ENCODE measurements at regions not wholly inside any gene's neighbourhood (a gene's known extent, or its start where the extent isn't known, plus 50 kb on each side); places are given as distances from the start of the nearest gene placed in this dataset.
A peak's percentile ranks its signal among the peaks of the same experiment; 100 is the strongest.

DNA sequence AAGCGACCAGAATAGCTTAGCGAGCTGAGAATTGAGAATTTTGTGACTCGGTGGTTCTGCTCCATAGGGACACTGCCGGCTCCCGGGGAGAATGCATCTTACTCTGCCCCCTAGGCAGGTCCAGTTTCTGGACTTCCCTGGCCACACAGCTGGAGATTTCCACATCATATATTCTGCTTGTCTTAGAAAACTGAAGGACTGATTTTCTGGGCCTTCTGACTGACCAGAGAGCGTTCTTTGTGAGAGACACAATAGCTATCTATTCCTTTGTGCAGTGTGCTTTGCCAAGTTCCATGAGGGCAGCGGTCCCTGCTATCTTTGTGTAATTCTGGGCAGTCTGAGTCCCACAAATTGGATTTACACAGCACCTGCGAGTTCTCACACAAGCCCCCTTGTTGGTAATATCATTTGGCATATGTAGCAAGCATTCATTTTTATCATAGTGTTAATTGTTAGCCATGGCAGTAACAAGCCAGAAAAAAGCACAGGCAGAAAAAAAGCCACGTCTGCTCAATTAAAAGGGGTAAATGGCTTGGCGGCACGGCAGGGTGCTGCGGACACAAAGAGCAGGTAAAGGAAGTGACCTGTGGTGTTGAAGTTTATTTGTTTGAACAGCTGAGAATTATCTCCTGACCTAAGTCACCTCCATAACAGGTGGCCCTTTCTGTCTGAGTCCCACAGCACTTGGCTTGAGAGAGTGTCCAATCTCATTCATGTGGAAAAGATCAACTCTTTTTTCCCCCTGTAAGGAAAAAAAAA is 688.7 kb downstream of the TUSC7 start (continued):
- TF ChIP-seq, protein P1, sequence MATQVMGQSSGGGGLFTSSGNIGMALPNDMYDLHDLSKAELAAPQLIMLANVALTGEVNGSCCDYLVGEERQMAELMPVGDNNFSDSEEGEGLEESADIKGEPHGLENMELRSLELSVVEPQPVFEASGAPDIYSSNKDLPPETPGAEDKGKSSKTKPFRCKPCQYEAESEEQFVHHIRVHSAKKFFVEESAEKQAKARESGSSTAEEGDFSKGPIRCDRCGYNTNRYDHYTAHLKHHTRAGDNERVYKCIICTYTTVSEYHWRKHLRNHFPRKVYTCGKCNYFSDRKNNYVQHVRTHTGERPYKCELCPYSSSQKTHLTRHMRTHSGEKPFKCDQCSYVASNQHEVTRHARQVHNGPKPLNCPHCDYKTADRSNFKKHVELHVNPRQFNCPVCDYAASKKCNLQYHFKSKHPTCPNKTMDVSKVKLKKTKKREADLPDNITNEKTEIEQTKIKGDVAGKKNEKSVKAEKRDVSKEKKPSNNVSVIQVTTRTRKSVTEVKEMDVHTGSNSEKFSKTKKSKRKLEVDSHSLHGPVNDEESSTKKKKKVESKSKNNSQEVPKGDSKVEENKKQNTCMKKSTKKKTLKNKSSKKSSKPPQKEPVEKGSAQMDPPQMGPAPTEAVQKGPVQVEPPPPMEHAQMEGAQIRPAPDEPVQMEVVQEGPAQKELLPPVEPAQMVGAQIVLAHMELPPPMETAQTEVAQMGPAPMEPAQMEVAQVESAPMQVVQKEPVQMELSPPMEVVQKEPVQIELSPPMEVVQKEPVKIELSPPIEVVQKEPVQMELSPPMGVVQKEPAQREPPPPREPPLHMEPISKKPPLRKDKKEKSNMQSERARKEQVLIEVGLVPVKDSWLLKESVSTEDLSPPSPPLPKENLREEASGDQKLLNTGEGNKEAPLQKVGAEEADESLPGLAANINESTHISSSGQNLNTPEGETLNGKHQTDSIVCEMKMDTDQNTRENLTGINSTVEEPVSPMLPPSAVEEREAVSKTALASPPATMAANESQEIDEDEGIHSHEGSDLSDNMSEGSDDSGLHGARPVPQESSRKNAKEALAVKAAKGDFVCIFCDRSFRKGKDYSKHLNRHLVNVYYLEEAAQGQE (IDR thresholded peaks at IDR 0.05; ENCODE audit: unreplicated experiment) = no peak
- TF ChIP-seq EZH2phosphoT487 (IDR thresholded peaks at IDR 0.05; ENCODE audit: unreplicated experiment) = no peak
- no peak for TF ChIP-seq POLR2AphosphoS5 (IDR thresholded peaks at IDR 0.05; ENCODE audit: low read depth)
- TF ChIP-seq ZNF114 (CRISPR knock-in tag; IDR thresholded peaks at IDR 0.05) = no peak

DNA sequence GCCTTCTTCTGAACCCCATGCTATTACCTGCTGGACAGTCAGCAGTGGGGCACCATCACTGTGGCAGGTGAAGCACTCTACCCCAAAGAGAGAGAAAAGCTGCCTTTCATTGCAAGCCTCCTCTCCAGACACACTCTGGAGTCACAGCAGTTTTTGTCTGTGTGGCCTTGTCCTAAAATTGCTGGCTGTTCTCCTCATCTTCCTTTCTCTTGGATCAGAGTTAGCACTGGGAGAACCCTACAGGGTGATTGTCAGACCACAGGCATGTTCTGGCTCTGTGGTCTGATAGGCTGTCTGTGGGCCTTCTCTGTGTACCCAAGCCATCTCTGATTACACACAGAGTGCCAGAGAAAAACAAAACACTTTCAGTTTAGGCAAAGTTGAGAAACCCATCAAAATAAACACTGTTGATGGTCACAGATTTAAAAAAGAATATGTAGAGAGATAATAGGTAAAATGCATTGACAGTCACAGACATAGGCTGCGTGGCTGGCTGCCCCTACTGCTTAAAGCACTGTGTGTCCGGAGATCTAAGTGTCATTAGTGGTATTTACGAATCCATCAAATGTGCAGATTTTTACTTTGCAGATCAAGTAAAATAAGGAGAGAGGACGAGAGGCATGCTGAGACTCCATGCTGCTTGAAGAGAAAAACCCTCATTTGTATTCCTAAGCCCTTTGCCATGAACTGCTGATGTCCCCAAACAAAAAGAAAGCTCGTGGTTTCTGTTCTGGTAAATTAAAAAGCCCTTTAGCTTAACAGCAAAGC is 689.9 kb downstream of the TUSC7 start:
- H3K4me1 ChIP-seq (ENCODE audit: insufficient read depth) = peaks cover 48% of the 10 kb centered on the region
- DNase-seq (ENCODE audit: low spot score) (peak; percentile 65), ATAC-seq (peak; percentile 73)
- no peaks in the 10 kb centered on the region for H3K36me3 ChIP-seq (ENCODE audit: insufficient read depth)
- Mint-ChIP-seq H3K27ac (peak overlapping the region; percentile 64; the same call in 1 of the 2 replicates), H3K9me3 (no peaks in the 10 kb centered on the region), H3K4me3 (peak overlapping the region; percentile 51), H3K4me1 (peaks cover 60% of the 10 kb centered on the region), H3K36me3 (ENCODE audit: low read depth) (no peaks in the 10 kb centered on the region), H3K27me3 (ENCODE audit: insufficient read depth, low read depth, poor library complexity) (peaks cover 54% of the 10 kb centered on the region)
- no peaks in the 10 kb centered on the region for H3F3A ChIP-seq (replicated peaks; ENCODE audit: low read depth)
- peak overlapping the region; percentile 69 for H3K4me2 ChIP-seq
- H3K9me2 ChIP-seq (ENCODE audit: insufficient read depth) = no peaks in the 10 kb centered on the region
- H3K79me2 ChIP-seq (replicated peaks; ENCODE audit: insufficient read depth) = no peaks in the 10 kb centered on the region
- H4K20me1 ChIP-seq (replicated peaks; ENCODE audit: insufficient read depth) = no peaks in the 10 kb centered on the region
- peak overlapping the region; percentile 8; the same call in 1 of the 2 replicates for H3K27ac ChIP-seq (ENCODE audit: low read depth)
- H3K27me3 ChIP-seq (ENCODE audit: insufficient read depth) = peaks cover 70% of the 10 kb centered on the region
- H2AFZ ChIP-seq = no peak overlapping the region
- peak overlapping the region; percentile 34 for H3K4me3 ChIP-seq
- TF ChIP-seq, protein P2, sequence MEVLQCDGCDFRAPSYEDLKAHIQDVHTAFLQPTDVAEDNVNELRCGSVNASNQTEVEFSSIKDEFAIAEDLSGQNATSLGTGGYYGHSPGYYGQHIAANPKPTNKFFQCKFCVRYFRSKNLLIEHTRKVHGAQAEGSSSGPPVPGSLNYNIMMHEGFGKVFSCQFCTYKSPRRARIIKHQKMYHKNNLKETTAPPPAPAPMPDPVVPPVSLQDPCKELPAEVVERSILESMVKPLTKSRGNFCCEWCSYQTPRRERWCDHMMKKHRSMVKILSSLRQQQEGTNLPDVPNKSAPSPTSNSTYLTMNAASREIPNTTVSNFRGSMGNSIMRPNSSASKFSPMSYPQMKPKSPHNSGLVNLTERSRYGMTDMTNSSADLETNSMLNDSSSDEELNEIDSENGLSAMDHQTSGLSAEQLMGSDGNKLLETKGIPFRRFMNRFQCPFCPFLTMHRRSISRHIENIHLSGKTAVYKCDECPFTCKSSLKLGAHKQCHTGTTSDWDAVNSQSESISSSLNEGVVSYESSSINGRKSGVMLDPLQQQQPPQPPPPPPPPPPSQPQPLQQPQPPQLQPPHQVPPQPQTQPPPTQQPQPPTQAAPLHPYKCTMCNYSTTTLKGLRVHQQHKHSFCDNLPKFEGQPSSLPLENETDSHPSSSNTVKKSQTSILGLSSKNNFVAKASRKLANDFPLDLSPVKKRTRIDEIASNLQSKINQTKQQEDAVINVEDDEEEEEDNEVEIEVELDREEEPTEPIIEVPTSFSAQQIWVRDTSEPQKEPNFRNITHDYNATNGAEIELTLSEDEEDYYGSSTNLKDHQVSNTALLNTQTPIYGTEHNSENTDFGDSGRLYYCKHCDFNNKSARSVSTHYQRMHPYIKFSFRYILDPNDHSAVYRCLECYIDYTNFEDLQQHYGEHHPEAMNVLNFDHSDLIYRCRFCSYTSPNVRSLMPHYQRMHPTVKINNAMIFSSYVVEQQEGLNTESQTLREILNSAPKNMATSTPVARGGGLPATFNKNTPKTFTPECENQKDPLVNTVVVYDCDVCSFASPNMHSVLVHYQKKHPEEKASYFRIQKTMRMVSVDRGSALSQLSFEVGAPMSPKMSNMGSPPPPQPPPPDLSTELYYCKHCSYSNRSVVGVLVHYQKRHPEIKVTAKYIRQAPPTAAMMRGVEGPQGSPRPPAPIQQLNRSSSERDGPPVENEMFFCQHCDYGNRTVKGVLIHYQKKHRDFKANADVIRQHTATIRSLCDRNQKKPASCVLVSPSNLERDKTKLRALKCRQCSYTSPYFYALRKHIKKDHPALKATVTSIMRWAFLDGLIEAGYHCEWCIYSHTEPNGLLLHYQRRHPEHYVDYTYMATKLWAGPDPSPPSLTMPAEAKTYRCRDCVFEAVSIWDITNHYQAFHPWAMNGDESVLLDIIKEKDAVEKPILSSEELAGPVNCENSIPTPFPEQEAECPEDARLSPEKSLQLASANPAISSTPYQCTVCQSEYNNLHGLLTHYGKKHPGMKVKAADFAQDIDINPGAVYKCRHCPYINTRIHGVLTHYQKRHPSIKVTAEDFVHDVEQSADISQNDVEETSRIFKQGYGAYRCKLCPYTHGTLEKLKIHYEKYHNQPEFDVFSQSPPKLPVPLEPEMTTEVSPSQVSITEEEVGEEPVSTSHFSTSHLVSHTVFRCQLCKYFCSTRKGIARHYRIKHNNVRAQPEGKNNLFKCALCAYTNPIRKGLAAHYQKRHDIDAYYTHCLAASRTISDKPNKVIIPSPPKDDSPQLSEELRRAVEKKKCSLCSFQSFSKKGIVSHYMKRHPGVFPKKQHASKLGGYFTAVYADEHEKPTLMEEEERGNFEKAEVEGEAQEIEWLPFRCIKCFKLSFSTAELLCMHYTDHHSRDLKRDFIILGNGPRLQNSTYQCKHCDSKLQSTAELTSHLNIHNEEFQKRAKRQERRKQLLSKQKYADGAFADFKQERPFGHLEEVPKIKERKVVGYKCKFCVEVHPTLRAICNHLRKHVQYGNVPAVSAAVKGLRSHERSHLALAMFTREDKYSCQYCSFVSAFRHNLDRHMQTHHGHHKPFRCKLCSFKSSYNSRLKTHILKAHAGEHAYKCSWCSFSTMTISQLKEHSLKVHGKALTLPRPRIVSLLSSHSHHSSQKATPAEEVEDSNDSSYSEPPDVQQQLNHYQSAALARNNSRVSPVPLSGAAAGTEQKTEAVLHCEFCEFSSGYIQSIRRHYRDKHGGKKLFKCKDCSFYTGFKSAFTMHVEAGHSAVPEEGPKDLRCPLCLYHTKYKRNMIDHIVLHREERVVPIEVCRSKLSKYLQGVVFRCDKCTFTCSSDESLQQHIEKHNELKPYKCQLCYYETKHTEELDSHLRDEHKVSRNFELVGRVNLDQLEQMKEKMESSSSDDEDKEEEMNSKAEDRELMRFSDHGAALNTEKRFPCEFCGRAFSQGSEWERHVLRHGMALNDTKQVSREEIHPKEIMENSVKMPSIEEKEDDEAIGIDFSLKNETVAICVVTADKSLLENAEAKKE (CRISPR knock-in tag; IDR thresholded peaks at IDR 0.05) = peak; percentile 50; the same call in 1 of the 2 replicates
- no peak for TF ChIP-seq EZH2 (IDR thresholded peaks at IDR 0.05; ENCODE audit: low read depth, unreplicated experiment)
- no peak for TF ChIP-seq CREB1 (CRISPR knock-in tag; IDR thresholded peaks at IDR 0.05; ENCODE audit: low read depth)
- TF ChIP-seq, protein P3, sequence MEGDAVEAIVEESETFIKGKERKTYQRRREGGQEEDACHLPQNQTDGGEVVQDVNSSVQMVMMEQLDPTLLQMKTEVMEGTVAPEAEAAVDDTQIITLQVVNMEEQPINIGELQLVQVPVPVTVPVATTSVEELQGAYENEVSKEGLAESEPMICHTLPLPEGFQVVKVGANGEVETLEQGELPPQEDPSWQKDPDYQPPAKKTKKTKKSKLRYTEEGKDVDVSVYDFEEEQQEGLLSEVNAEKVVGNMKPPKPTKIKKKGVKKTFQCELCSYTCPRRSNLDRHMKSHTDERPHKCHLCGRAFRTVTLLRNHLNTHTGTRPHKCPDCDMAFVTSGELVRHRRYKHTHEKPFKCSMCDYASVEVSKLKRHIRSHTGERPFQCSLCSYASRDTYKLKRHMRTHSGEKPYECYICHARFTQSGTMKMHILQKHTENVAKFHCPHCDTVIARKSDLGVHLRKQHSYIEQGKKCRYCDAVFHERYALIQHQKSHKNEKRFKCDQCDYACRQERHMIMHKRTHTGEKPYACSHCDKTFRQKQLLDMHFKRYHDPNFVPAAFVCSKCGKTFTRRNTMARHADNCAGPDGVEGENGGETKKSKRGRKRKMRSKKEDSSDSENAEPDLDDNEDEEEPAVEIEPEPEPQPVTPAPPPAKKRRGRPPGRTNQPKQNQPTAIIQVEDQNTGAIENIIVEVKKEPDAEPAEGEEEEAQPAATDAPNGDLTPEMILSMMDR (conservative IDR thresholded peaks at IDR 0.05; ENCODE audit: low read depth in 2 of 2) = no peak
- TF ChIP-seq ZNF114 (CRISPR knock-in tag; IDR thresholded peaks at IDR 0.05) = no peak
- peak; percentile 63 for TF ChIP-seq POLR2AphosphoS5 (IDR thresholded peaks at IDR 0.05; ENCODE audit: low read depth)
- no peak for TF ChIP-seq EZH2phosphoT487 (IDR thresholded peaks at IDR 0.05; ENCODE audit: unreplicated experiment)
- TF ChIP-seq ZNF331 (CRISPR knock-in tag; IDR thresholded peaks at IDR 0.05; ENCODE audit: low read depth) = no peak

Measured in GM23338 (cell line).